HuH-7 (cell line): ENCODE measurements at regions not wholly inside any gene's neighbourhood (a gene's known extent, or its start where the extent isn't known, plus 50 kb on each side); places are given as distances from the start of the nearest gene placed in this dataset.

ENCODE experiments used
- DNase-seq: peaks from one replicate; pipeline ENCODE4 v3.0.0; 2011; ENCODE audit warnings: low spot score

GRCh38 chr12:111222027-111222414 is 146.9 kb downstream of the PHETA1 start:
- no peak for DNase-seq

DNA sequence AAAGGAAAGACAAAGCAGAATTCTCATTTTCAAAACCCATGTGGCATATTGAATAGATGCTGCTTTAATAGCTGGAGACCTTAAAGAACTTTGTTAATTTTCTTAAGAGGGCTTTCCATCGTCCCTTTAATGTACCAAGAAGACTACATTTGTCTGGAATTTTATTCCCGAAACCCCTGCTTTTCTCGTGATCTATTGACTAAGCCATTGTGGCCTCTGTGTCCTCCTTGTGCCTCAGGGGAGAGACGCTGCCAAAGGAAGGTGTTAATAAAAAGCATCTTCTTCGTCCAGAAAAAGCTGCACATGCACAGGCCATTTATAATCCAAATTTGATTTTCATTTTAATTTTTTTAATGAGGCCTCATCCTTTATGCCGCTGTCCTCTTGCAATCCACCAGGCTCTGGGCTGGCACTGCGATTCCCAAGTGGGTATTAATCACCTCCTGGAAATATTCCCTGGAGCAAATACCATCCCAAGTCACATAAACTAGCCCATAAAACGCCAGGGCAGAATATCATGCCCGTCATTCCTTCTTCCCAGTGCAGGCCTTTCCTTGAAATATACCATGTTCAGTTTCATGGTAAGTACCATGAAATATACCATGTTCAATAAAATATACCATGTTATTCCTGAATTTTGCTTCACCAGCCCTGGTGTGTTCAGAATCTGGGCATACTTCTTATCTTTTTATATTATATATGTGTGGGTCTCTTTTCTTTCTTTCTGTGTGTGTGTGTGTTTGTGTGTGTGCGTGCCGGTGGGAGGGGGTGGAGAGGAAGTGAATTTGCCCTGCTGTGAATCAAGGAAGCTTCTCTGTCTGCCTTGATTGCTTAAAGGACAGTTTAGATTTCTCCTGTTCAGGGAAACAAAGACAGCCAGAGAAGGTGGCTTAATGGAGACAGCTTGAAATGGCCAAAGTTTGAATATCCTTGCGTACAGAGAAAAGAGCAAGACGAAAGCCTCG is 147.6 kb downstream of the PHETA1 start:
- DNase-seq: no peak

DNA sequence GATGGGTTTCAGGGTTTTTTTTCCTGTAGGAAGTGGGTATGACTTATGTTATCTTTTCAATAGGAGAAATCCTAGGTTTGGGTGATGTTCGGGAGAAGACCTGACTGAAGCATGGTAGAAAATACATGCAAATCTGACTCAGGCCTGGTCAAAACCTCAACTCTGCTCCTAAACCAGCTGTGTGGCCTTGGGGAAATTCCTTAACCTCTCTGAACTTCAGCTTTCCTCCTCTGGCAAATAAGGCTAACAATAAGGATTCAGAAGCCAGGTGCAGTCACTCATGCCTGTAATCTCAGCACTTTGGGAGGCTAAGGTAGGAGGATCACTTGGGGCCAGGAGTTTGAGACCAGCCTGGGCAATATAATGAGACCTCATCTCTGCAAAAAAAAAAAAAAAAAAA is 148.5 kb downstream of the PHETA1 start:
- DNase-seq: no peak

- no peak for DNase-seq
Observed at GRCh38 chr12:111219440-111219839, 149.5 kb downstream of the PHETA1 start.

DNA sequence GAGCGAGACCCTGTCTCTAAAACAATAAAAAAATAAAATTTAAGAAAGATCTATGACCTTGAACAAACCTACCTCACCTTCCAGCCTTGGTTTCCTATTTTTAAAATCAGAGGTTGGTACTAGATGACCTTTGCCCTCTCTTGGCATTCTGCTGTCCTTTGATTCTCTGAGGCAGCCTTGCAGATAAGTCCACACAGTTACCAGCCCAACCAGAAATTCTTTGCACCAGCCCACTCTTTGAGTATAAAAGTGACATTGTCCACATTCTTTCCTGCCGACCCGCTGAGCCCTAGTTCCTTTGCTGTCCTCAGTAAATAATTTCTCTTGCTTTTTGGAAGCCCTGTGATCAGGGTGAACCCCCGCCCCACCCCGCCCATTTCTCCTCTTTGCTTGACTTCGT is 150.4 kb downstream of the PHETA1 start:
- DNase-seq: no peak

- DNase-seq: no peak
Observed at GRCh38 chr12:111216387-111217159, 152.3 kb downstream of the PHETA1 start.

DNA sequence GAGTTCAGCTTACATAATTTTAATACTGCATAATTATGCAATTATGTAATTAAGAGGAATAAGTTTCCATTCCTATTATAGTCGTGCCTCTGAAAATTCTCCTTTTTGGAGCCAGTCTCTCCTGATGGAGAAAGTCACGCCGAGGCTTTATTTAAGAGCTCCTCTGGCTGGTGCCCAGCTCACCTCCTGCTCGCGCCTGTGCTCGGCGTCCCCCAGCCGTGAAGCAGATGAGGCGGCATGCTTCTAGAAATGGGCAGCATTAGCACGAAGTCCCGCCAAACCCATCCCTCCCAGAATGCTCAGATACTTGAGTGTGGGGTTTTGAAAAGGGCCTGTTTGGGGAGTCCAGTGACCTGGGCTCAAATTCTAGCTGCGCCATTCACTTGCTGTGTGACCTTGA is 153.0 kb downstream of the PHETA1 start:
- DNase-seq: no peak

GRCh38 chr12:111214401-111214800 is 154.5 kb downstream of the PHETA1 start:
- DNase-seq: no peak

- DNase-seq: no peak
Observed at GRCh38 chr12:111213561-111213960, 155.3 kb downstream of the PHETA1 start.

GRCh38 chr12:111212814-111213456 is 156.0 kb downstream of the PHETA1 start:
- DNase-seq: no peak

- DNase-seq: peak; percentile 44
Observed at GRCh38 chr12:111211910-111212757, 156.8 kb downstream of the PHETA1 start.

DNA sequence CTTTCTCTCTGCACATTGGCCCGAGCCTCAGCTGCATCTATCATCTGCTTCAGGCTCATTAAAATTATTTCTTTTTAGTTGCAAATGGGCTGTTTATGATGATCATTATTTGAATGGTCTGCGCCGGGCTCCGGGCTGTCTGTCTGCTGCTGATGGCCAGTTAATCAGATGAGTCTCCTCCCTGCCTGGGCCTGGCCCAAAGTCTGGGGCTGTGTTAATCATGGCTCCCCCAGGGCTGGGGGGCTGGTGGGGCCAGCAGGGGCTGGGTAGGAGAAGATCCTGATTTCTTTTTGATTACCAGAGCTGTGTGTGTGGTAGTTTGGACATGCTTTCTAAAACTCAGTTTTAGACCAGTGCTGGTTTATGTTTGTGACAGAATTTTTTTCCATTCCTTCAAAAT is 159.1 kb downstream of the PHETA1 start:
- DNase-seq: no peak

DNA sequence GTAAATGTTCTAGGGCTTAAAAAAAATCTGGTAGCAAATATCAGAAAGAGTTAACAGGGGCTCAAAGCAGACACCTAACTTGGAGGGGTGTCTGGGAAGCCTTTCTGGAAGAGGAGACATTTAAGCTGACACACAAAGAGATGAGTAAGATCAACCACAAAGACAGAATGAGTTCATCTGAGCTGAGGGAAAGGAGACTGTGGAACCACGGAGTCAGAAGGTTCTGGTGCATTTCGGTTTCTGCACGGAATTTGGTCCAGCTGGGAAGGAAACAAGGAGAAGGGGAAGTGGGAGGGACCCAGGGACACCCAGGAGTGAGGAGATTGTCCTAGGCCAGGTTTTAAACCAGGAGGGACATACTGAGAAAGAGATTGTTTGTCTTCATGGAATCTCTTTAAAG is 161.1 kb downstream of the PHETA1 start:
- DNase-seq: no peak

GRCh38 chr12:111204788-111205241 is 164.1 kb downstream of the PHETA1 start:
- DNase-seq: no peak

DNA sequence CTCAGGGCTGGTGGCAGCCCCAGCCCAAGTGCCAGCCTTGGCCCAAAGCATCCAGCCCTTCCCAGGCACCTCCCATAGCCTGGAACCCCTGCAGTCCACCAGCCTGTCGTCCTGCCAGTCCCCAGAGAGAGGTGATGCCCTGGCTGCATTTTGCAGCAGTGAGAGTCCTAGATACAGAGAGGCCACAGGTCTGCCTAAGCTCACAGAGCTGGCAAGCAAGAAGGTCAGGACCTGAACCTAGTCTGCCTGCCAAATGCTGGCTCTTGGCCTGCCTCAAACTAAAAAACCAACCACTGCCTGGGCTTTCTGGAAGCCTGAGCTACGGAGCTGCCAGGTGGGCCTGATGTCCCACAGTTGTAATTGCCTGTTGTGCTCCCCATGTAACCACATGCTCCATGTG is 164.9 kb downstream of the PHETA1 start:
- no peak for DNase-seq

DNA sequence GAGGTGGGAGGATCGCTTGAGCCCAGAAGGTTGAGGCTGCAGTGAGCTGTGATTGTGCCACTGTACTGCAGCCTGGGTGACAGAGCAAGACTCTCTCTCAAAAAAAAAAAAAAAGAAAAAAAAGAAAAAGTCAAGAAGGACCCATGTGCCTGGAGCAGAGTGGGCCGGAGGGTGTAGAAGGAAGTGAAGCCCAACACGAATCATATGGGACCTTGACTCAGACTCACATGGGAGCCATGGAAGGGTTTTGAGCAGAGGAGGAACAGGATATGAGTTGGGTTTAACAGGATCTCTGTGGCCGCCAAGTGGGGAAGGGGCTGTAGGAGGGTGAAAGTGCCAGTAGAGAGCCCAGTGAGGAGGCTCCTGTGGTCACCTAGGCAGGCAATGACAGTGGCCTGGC is 165.4 kb downstream of the PHETA1 start:
- no peak for DNase-seq

- no peak for DNase-seq
Observed at GRCh38 chr12:111202237-111202915, 166.5 kb downstream of the PHETA1 start.

- DNase-seq: no peak
Observed at GRCh38 chr12:111201495-111202236, 167.2 kb downstream of the PHETA1 start.

DNA sequence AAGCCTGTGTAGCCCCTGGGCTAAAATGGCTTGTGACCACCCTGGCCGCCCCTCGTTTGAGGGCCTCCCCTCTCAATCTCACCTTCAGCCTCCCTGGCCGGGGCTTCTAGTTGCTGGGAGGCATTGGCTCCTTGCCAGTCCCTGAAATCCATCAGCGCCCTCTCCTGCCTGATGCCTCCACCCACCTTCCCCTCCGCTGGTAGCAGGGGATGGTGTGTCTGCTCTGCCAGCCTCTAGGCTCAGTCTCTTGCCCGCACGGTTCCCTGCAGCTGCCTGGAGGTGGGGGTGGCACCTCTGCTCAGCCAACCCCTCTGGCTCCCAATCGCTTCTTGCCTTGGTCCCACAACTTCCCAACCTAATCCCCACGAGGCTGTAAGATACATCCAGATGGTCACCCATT is 167.9 kb downstream of the PHETA1 start:
- no peak for DNase-seq

GRCh38 chr12:111197376-111197944 is 171.4 kb downstream of the PHETA1 start:
- no peak for DNase-seq
